Endothelial cell of umbilical vein (primary cell): ENCODE measurements at regions not wholly inside any gene's neighbourhood (a gene's known extent, or its start where the extent isn't known, plus 50 kb on each side); places are given as distances from the start of the nearest gene placed in this dataset.

Experiments used
- BruUV-seq: library from RNA; stranded (reverse); fragments of 400-500 nt; replicated peaks from 2 replicates; lab custom pipeline; 2021; lab: Mats Ljungman, UMichigan
- CTCF ChIA-PET: fragments of 300-600, 350-600 bp; sonication (Branson Sonifier 250); formaldehyde crosslinking; loops from one replicate; lab custom pipeline; 2021; ENCODE audit warnings: antibody characterized with exemption, inconsistent platforms; lab: Charles Lee
- POLR2A ChIA-PET: fragments of 300-600, 350-600 bp; sonication (Branson Sonifier 250); formaldehyde crosslinking; loops from one replicate; lab custom pipeline; 2021; ENCODE audit warnings: antibody characterized with exemption, inconsistent platforms; lab: Charles Lee
- DNase-seq: peaks from one replicate; pipeline ENCODE4 v3.0.0-alpha.2; 2011; ENCODE audit warnings: low read depth, low spot score
- FAIRE-seq: peaks from 2 replicates; lab custom pipeline; 2011; peaks lifted over from hg19 to GRCh38; lab: Jason Lieb, UNC
- H2AFZ ChIP-seq: 2 replicates; pipeline ENCODE4 v1.6.0; 2012; ENCODE audit warnings: low read depth, low read length, control low read depth, inconsistent platforms
- H3K27ac ChIP-seq: 2 replicates; pipeline ENCODE4 v1.5.1; 2011; ENCODE audit warnings: low read depth, mild to moderate bottlenecking, control low read depth, low read length, moderate library complexity; ENCODE audit not compliant: insufficient read depth
- H3K27me3 ChIP-seq, 2 experiments: 2 replicates each; pipeline versions ENCODE4 v1.6.0 to v1.6.1; 2011; ENCODE audit warnings: low read length in 2 of 2, mixed read lengths in 1 of 2; ENCODE audit not compliant: control insufficient read depth in 2 of 2, insufficient read depth in 2 of 2
- H3K36me3 ChIP-seq, 2 experiments: 2 replicates in 1 of 2; 3 replicates in 1 of 2; pipeline ENCODE4 v1.5.1; 2011; ENCODE audit warnings: low read length in 2 of 2, mild to moderate bottlenecking in 1 of 2, moderate library complexity in 1 of 2; ENCODE audit not compliant: control insufficient read depth in 2 of 2, insufficient read depth in 2 of 2; ENCODE audit errors: extremely low read depth in 1 of 2
- H3K4me1 ChIP-seq: 3 replicates; pipeline ENCODE4 v1.5.1; 2011; ENCODE audit warnings: mild to moderate bottlenecking, low read length; ENCODE audit not compliant: control insufficient read depth, insufficient read depth; ENCODE audit errors: extremely low read depth
- H3K4me2 ChIP-seq: 2 replicates; pipeline ENCODE4 v1.6.1; 2011; ENCODE audit warnings: low read length, control low read depth, mixed read lengths; ENCODE audit not compliant: insufficient read depth
- H3K4me3 ChIP-seq, 3 experiments: fragments of 200-600 bp in 1 of 3; sonication (generic), shearing (Covaris generic) in 1 of 3; replicated peaks in 1 of 3; 2 replicates each; pipeline ENCODE4 v1.5.1; 2011 to 2016; ENCODE audit warnings: control low read depth in 3 of 3, low read length in 3 of 3, mild to moderate bottlenecking in 2 of 3, inconsistent platforms in 1 of 3, low read depth in 1 of 3, moderate library complexity in 1 of 3; ENCODE audit not compliant: insufficient read depth in 1 of 3
- H3K79me2 ChIP-seq: 2 replicates; pipeline ENCODE4 v1.6.0; 2012; ENCODE audit warnings: low read length, inconsistent platforms; ENCODE audit not compliant: control insufficient read depth, insufficient read depth
- H3K9ac ChIP-seq: replicated peaks from 2 replicates; pipeline ENCODE3; 2011; ENCODE audit warnings: low read length, control low read depth; ENCODE audit not compliant: insufficient read depth; ENCODE audit errors: extremely low read depth
- H3K9me1 ChIP-seq: replicated peaks from 3 replicates; pipeline ENCODE4 v1.6.0; 2011; ENCODE audit warnings: mild to moderate bottlenecking, low read length; ENCODE audit not compliant: control insufficient read depth, insufficient read depth; ENCODE audit errors: extremely low read depth
- H3K9me3 ChIP-seq: replicated peaks from 2 replicates; pipeline ENCODE4 v1.5.1; 2012; ENCODE audit warnings: low read length, inconsistent platforms; ENCODE audit not compliant: control insufficient read depth, insufficient read depth
- H4K20me1 ChIP-seq: replicated peaks from 2 replicates; pipeline ENCODE3; 2011; ENCODE audit warnings: mild to moderate bottlenecking, low read length; ENCODE audit not compliant: control insufficient read depth, insufficient read depth; ENCODE audit errors: extremely low read depth
- EZH2 ChIP-seq: IDR thresholded peaks from 2 replicates; pipeline ENCODE4 v1.6.1; 2012; ENCODE audit warnings: borderline replicate concordance, low read depth, mild to moderate bottlenecking, moderate library complexity, low read length, inconsistent platforms; ENCODE audit not compliant: severe bottlenecking
- FOS ChIP-seq: IDR thresholded peaks from 2 replicates; pipeline ENCODE4 v1.6.1; 2011; ENCODE audit warnings: mild to moderate bottlenecking, low read length, moderate library complexity, borderline replicate concordance; ENCODE audit not compliant: insufficient read depth
- GATA2 ChIP-seq: IDR thresholded peaks from 2 replicates; pipeline ENCODE4 v1.7.0; 2011; ENCODE audit warnings: low read depth, mild to moderate bottlenecking, moderate library complexity, mixed read lengths, low read length; ENCODE audit not compliant: insufficient read length, insufficient read depth
- JUN ChIP-seq: IDR thresholded peaks from 2 replicates; pipeline ENCODE4 v1.6.1; 2011; ENCODE audit warnings: borderline replicate concordance, low read depth; ENCODE audit not compliant: insufficient read length, insufficient read depth
- MYC ChIP-seq: IDR thresholded peaks from one replicate; pipeline ENCODE4 v1.6.1; 2011; ENCODE audit warnings: mild to moderate bottlenecking, low read depth, low read length
- POLR2A ChIP-seq: IDR thresholded peaks from 2 replicates; pipeline ENCODE4 v1.6.1; 2012; ENCODE audit warnings: low read depth, mild to moderate bottlenecking, control low read depth, low read length
- POLR2AphosphoS5 ChIP-seq: IDR thresholded peaks from 2 replicates; pipeline ENCODE4 v1.6.1; 2012; ENCODE audit warnings: low read depth, mild to moderate bottlenecking, control low read depth, low read length, moderate library complexity; ENCODE audit not compliant: insufficient read depth
- dilution Hi-C: fragments of 300-500 bp; cut with MboI; formaldehyde crosslinking; loops from one replicate; pipeline ENCODE4 v1.15.0; 2019; ENCODE audit warnings: low sequenced_read_pairs; ENCODE audit not compliant: extremely low pct_ligation_motif_present
- intact Hi-C: fragments of 100-400 bp; cut with micrococcal nuclease; formaldehyde crosslinking; loops from one replicate; pipeline ENCODE4 v1.10.0; 2022
- TF ChIP-seq, protein P1 (sequence below), 2 donors: IDR thresholded peaks; 1 replicate in 1 of 2; 2 replicates in 1 of 2; pipeline ENCODE4 v1.5.1; 2011; ENCODE audit warnings: low read length in 2 of 2, mild to moderate bottlenecking in 2 of 2, moderate library complexity in 2 of 2, control low read depth in 1 of 2, inconsistent platforms in 1 of 2, low read depth in 1 of 2; ENCODE audit not compliant: insufficient read depth in 1 of 2; ENCODE audit errors: extremely low read depth in 1 of 2
- TF ChIP-seq, protein P2 (sequence below): IDR thresholded peaks from 2 replicates; pipeline ENCODE4 v1.6.1; 2011; ENCODE audit not compliant: insufficient read depth, insufficient read length

DNA sequence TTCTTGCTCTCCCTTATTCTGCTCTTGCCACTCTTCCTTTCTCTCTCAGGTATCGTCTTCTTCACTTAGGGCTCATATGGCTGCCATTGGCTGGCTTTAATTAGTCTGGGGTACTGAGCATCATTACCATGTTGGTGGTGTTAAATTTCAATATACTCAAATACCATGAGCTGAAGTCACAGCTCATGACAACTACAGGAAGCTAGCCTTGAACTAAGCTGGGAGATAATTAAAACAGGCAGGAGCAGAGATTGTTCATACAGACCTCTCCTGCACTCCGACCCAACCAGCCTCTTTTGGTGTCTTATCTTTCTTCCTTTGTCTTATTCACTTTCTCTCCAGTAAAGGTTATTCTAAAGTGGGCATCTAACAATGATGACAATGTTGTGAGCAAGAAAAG lies 130.9 kb upstream of the BLID start:
- Histone ChIP-seq H3K9ac (no peak overlapping the region), H3K4me1 (no peaks in the 10 kb centered on the region), H3K36me3 (no peaks in the 10 kb centered on the region), H3K27ac (no peak overlapping the region), H4K20me1 (no peaks in the 10 kb centered on the region), H3K27me3 (no peaks in the 10 kb centered on the region), H3K4me2 (no peak overlapping the region), H3K9me1 (no peaks in the 10 kb centered on the region), H3K4me3 (no peak overlapping the region), H2AFZ (no peak overlapping the region), H3K9me3 (no peaks in the 10 kb centered on the region), H3K79me2 (no peaks in the 10 kb centered on the region)
- POLR2A ChIA-PET: no interaction called here
- BruUV-seq: no TSS peak
- dilution Hi-C loops: no loop called here
- intact Hi-C loops: no loop called here
- FAIRE-seq (no peak), DNase-seq (no peak)
- TF ChIP-seq EZH2 (no peak), POLR2AphosphoS5 (no peak), JUN (no peak), POLR2A (no peak), MYC (no peak), GATA2 (no peak), FOS (no peak)
- CTCF ChIA-PET: interaction anchor here (1.5 kb wide), 1 partner anchor 67 kb away, joined by 3 read pairs; no protein-coding TSS in a partner anchor

DNA sequence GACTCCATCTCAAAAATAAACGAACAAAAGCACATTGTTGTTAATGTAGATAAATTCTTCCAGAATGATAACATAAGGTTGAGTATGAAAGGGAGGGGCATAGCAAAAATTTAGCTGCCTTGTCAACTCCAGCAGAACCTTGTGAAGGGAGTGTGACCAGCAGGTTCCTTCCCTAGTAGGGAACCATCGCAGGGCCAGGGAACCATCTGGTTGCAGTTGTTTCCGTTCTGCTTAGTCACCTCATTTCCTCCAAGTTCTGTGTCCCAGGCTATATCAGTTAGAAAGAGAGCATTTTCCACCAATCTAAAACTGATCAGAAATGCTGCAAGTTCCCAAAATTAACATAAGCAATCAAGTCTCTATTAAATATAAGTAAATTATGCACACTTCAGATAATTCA lies 126.7 kb upstream of the BLID start:
- no peaks in the 10 kb centered on the region for H3K79me2 ChIP-seq
- CTCF ChIA-PET: no interaction called here
- H3K27ac ChIP-seq: no peak overlapping the region
- H2AFZ ChIP-seq: no peak overlapping the region
- H4K20me1 ChIP-seq: no peaks in the 10 kb centered on the region
- TF ChIP-seq JUN: peak; percentile 65
- TF ChIP-seq, protein P1, sequence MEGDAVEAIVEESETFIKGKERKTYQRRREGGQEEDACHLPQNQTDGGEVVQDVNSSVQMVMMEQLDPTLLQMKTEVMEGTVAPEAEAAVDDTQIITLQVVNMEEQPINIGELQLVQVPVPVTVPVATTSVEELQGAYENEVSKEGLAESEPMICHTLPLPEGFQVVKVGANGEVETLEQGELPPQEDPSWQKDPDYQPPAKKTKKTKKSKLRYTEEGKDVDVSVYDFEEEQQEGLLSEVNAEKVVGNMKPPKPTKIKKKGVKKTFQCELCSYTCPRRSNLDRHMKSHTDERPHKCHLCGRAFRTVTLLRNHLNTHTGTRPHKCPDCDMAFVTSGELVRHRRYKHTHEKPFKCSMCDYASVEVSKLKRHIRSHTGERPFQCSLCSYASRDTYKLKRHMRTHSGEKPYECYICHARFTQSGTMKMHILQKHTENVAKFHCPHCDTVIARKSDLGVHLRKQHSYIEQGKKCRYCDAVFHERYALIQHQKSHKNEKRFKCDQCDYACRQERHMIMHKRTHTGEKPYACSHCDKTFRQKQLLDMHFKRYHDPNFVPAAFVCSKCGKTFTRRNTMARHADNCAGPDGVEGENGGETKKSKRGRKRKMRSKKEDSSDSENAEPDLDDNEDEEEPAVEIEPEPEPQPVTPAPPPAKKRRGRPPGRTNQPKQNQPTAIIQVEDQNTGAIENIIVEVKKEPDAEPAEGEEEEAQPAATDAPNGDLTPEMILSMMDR (IDR thresholded peaks at IDR 0.05; ENCODE audit: extremely low read depth in 1 of 2, insufficient read depth in 1 of 2, low read depth in 1 of 2, low read length in 2 of 2): no peak
- TF ChIP-seq FOS: peak; percentile 11
- TF ChIP-seq, protein P2, sequence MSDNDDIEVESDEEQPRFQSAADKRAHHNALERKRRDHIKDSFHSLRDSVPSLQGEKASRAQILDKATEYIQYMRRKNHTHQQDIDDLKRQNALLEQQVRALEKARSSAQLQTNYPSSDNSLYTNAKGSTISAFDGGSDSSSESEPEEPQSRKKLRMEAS: no peak
- TF ChIP-seq GATA2: no peak
- TF ChIP-seq MYC: no peak
- TF ChIP-seq POLR2AphosphoS5: no peak
- BruUV-seq: no TSS peak
- FAIRE-seq (peak; percentile 89), DNase-seq (peak; percentile 55)
- H3K4me3 ChIP-seq: no peak overlapping the region
- dilution Hi-C loops: no loop called here
- H3K27me3 ChIP-seq: no peaks in the 10 kb centered on the region
- POLR2A ChIA-PET: no interaction called here
- no peaks in the 10 kb centered on the region for H3K4me1 ChIP-seq
- H3K9me3 ChIP-seq: no peaks in the 10 kb centered on the region
- no peak overlapping the region for H3K4me2 ChIP-seq
- intact Hi-C loops: loop anchor here (1.0 kb wide), 1 partner anchor 13 kb away; no protein-coding TSS in a partner anchor
- no peaks in the 10 kb centered on the region for H3K9me1 ChIP-seq
- H3K36me3 ChIP-seq: no peaks in the 10 kb centered on the region
- H3K9ac ChIP-seq: no peak overlapping the region
